Fibroblast of lung (primary cell): ENCODE measurements at regions not wholly inside any gene's neighbourhood (a gene's known extent, or its start where the extent isn't known, plus 50 kb on each side); places are given as distances from the start of the nearest gene placed in this dataset.

Experiments
- DNase-seq, 2 donors: peaks; one replicate each; pipeline versions ENCODE4 v3.0.0 to v3.0.0-alpha.2; 2010; ENCODE audit warnings: low read depth in 2 of 2
- H2AFZ ChIP-seq: 2 replicates; pipeline ENCODE4 v1.5.1; 2012; ENCODE audit warnings: low read length, control low read depth, inconsistent platforms
- H3K27ac ChIP-seq: 2 replicates; pipeline ENCODE4 v1.5.1; 2011; ENCODE audit warnings: low read length, control low read depth; ENCODE audit not compliant: insufficient read depth
- H3K27me3 ChIP-seq: 2 replicates; pipeline ENCODE4 v1.5.1; 2011; ENCODE audit warnings: mild to moderate bottlenecking, low read length; ENCODE audit not compliant: control insufficient read depth, insufficient read depth
- H3K36me3 ChIP-seq: 2 replicates; pipeline ENCODE4 v1.5.1; 2011; ENCODE audit warnings: low read length; ENCODE audit not compliant: control insufficient read depth, insufficient read depth
- H3K4me1 ChIP-seq: 2 replicates; pipeline ENCODE4 v1.5.1; 2011; ENCODE audit warnings: low read length; ENCODE audit not compliant: control insufficient read depth, insufficient read depth; ENCODE audit errors: extremely low read depth
- H3K4me2 ChIP-seq: 2 replicates; pipeline ENCODE4 v1.5.1; 2011; ENCODE audit warnings: low read length, control low read depth; ENCODE audit not compliant: insufficient read depth; ENCODE audit errors: extremely low read depth
- H3K4me3 ChIP-seq, 4 experiments: fragments of 200-600 bp in 1 of 4; sonication (generic) in 1 of 4; replicated peaks in 1 of 4; 2 replicates each; pipeline ENCODE4 v1.5.1; 2011 to 2016; ENCODE audit warnings: low read length in 4 of 4, low read depth in 3 of 4, mild to moderate bottlenecking in 3 of 4, control low read depth in 2 of 4, inconsistent platforms in 1 of 4, mixed read lengths in 1 of 4; ENCODE audit not compliant: insufficient read depth in 1 of 4; ENCODE audit errors: control extremely low read depth in 1 of 4
- H3K79me2 ChIP-seq: 2 replicates; pipeline ENCODE4 v1.5.1; 2012; ENCODE audit warnings: mild to moderate bottlenecking, low read length, inconsistent platforms; ENCODE audit not compliant: control insufficient read depth, insufficient read depth
- H3K9ac ChIP-seq: 2 replicates; pipeline ENCODE4 v1.5.1; 2011; ENCODE audit warnings: mild to moderate bottlenecking, low read length, control low read depth; ENCODE audit not compliant: insufficient read depth
- H3K9me3 ChIP-seq: 2 replicates; pipeline ENCODE4 v1.5.1; 2012; ENCODE audit warnings: low read depth, low read length; ENCODE audit not compliant: control insufficient read depth, insufficient read depth
- H4K20me1 ChIP-seq: 2 replicates; pipeline ENCODE4 v1.5.1; 2011; ENCODE audit warnings: low read length; ENCODE audit not compliant: control insufficient read depth, insufficient read depth; ENCODE audit errors: extremely low read depth
- CTCF ChIP-seq, 2 donors: IDR thresholded peaks in 1 of 2; conservative IDR thresholded peaks in 1 of 2; 1 replicate in 1 of 2; 2 replicates in 1 of 2; pipeline ENCODE4 v1.5.1; 2011 to 2012; ENCODE audit warnings: low read length in 2 of 2, control low read depth in 1 of 2, inconsistent platforms in 1 of 2, low read depth in 1 of 2, mild to moderate bottlenecking in 1 of 2
- EZH2 ChIP-seq: IDR thresholded peaks from 2 replicates; pipeline ENCODE4 v1.5.1; 2012; ENCODE audit warnings: low read length, control low read depth, mild to moderate bottlenecking; ENCODE audit errors: missing control alignments

DNA sequence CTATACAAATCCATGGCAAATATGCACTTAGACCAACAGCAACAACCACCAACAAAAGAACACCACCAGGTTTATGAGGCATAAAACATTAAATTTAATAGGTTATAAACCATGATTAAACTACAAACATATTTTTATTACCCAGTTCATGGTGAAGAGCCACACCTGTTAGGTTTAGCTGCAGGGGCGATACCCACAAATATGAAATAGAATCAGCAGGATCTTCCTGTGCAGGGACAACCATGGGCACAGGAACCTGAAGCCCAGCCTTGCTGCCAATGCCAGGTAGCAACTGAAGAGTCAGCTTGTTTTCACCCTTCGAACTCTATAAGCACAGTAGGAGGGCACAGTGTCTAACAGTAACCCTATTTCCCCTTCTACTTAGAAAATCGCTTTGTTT lies 675.0 kb downstream of the SATB2 start:
- no peak for DNase-seq
- Histone ChIP-seq H3K79me2 (no peaks in the 10 kb centered on the region), H3K27ac (no peak overlapping the region), H3K4me1 (no peaks in the 10 kb centered on the region), H4K20me1 (no peaks in the 10 kb centered on the region), H3K4me3 (no peak overlapping the region), H3K9ac (no peak overlapping the region), H3K9me3 (no peaks in the 10 kb centered on the region), H2AFZ (no peak overlapping the region), H3K36me3 (no peaks in the 10 kb centered on the region), H3K27me3 (no peaks in the 10 kb centered on the region), H3K4me2 (no peak overlapping the region)
- TF ChIP-seq CTCF (conservative IDR thresholded peaks at IDR 0.05 in 1 of 2, IDR thresholded peaks at IDR 0.05 in 1 of 2; ENCODE audit: low read depth in 1 of 2, low read length in 2 of 2) (no peak), EZH2 (no peak)

DNA sequence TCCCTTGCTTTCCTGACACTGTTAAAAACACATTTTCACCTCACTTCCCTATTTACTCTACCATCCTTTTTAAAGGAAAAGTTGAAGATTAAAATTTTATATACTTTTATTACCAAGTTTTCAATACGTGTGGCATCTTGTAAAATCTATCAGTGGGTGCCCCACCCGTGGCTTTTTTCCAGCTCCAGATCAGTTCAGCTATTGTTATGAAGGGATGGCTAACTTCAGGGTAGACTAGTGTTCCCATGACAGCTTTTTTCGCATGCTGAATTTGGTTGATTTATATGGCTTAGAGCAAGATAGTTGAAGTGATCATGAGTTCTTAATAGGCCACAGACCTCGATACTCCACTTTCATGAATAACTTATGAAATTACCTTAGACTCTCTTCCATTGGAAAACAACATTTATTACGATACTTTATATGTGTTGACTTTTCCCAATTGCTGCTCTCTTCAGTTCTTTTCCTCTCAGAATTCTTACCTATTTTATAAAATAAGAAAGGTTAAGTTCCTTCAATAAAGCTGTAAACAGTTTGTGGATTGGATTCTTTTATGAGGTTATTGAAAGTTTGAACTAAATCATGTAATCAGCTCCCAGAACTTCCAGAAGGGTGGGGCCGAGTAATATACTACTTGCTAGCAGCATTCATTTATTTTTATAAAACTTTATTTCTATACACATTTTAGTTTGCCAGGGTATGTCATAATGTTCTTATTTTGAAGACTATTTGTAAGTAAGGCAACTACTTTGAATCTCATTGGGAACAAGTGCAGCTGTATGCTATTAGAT lies 680.9 kb downstream of the SATB2 start:
- H3K9me3 ChIP-seq: no peaks in the 10 kb centered on the region
- no peak overlapping the region for H3K27ac ChIP-seq
- no peaks in the 10 kb centered on the region for H3K27me3 ChIP-seq
- H3K4me3 ChIP-seq: no peak overlapping the region
- no peaks in the 10 kb centered on the region for H4K20me1 ChIP-seq
- no peaks in the 10 kb centered on the region for H3K36me3 ChIP-seq
- no peaks in the 10 kb centered on the region for H3K4me1 ChIP-seq
- H3K79me2 ChIP-seq: no peaks in the 10 kb centered on the region
- no peak overlapping the region for H3K4me2 ChIP-seq
- no peak for DNase-seq
- no peak overlapping the region for H2AFZ ChIP-seq
- no peak overlapping the region for H3K9ac ChIP-seq
- TF ChIP-seq CTCF (conservative IDR thresholded peaks at IDR 0.05 in 1 of 2, IDR thresholded peaks at IDR 0.05 in 1 of 2; ENCODE audit: low read depth in 1 of 2, low read length in 2 of 2) (no peak), EZH2 (no peak)

DNA sequence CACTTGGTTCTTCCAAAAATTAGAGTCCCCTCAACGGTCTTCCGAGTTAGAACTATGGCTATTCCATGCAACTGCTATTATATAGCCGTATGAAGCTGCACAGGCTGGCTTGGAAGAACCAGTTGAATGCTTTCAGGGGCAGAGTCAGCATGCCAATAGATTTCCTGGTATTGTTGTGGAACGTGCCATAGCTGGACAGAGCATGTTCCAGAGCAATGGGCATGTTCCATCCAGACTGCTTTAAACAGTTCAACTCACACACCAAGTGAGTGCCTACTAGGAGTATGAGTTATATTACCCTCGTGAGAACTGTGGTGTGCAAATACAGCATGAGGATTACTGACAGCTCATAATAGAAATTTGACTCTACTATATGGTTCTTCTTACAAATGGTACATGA lies 682.0 kb downstream of the SATB2 start:
- Histone ChIP-seq H3K4me1 (no peaks in the 10 kb centered on the region), H2AFZ (no peak overlapping the region), H3K4me2 (no peak overlapping the region), H3K27me3 (no peaks in the 10 kb centered on the region), H3K27ac (no peak overlapping the region), H3K9me3 (no peaks in the 10 kb centered on the region), H3K79me2 (no peaks in the 10 kb centered on the region), H3K4me3 (no peak overlapping the region), H3K9ac (no peak overlapping the region), H4K20me1 (no peaks in the 10 kb centered on the region), H3K36me3 (no peaks in the 10 kb centered on the region)
- no peak for DNase-seq
- TF ChIP-seq EZH2 (no peak), CTCF (conservative IDR thresholded peaks at IDR 0.05 in 1 of 2, IDR thresholded peaks at IDR 0.05 in 1 of 2; ENCODE audit: low read depth in 1 of 2, low read length in 2 of 2) (no peak)
